ENCODE measurements at regions not wholly inside any gene's neighbourhood (a gene's known extent, or its start where the extent isn't known, plus 50 kb on each side); places are given as distances from the start of the nearest gene placed in this dataset.

DNA sequence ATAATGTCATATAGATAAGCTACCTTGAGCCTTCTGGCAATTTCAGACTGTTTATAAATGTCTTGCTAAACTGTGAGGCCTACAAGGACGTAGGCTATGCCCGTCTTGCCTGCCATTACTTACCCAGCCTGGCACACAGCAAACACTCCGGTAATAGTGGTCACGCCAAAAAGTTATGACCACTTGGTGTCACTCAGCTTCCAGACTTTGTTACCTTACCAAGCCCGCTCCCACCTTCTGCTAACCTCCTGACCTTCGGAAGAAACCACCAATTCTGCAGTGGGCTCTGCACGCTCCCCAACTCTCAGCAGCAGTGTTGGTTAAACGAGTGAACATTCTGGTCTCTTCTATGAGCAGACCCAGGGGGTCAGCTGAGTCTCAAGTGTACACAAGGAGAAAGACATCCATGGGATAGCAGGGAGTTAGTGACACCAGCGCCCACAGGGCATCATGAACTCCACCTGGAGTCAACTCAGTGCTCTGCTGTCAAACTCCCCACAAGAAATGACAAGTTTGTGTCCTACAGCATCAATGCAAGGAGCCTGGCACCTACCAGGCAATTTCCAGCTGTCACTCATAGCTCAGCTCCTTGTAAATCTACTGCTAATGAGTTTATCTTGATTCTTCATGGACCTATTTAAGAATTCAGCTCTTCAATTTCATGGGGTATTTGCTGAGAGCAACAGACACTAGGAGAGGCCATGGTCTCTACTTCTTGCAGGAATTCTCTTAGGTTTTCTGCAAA is 119.9 kb downstream of the TTLL2 start:
- Histone ChIP-seq H3K27ac (ENCODE audit: low read length, poor library complexity, severe bottlenecking) (no peak overlapping the region), H3K23ac (ENCODE audit: low read length in 2 of 2) (no peak overlapping the region), H3K9me3 (ENCODE audit: control insufficient read depth, low read length) (no peaks in the 10 kb centered on the region), H3K36me3 (ENCODE audit: control insufficient read depth in 1 of 2, insufficient read depth in 2 of 2, low read depth in 1 of 2, low read length in 2 of 2) (no peaks in the 10 kb centered on the region), H3K9ac (ENCODE audit: low read length) (no peak overlapping the region), H2BK5ac (ENCODE audit: low read depth, low read length, poor library complexity, severe bottlenecking) (no peak overlapping the region), H2BK15ac (ENCODE audit: low read depth, poor library complexity, severe bottlenecking) (no peak overlapping the region), H2BK12ac (ENCODE audit: low read length in 2 of 2) (no peak overlapping the region), H2AFZ (ENCODE audit: low read depth, low read length) (no peak overlapping the region), H3K27me3 (ENCODE audit: control insufficient read depth in 1 of 2, insufficient read depth in 1 of 2, low read length in 2 of 2) (peaks cover 5 to 15% of the 10 kb centered on the region in 2 experiments), H4K8ac (ENCODE audit: low read length) (no peak overlapping the region), H3K4me3 (ENCODE audit: insufficient read depth in 1 of 2, low read depth in 1 of 2, low read length in 2 of 2) (no peak overlapping the region), H3K18ac (ENCODE audit: low read depth in 1 of 2, low read length in 2 of 2) (no peak overlapping the region), H3K4ac (ENCODE audit: low read depth in 1 of 2, low read length in 2 of 2) (no peak overlapping the region), H3K14ac (ENCODE audit: low read length in 2 of 2) (no peak overlapping the region), H3K4me1 (ENCODE audit: control insufficient read depth, insufficient read depth, low read depth, low read length) (no peaks in the 10 kb centered on the region), H2BK120ac (ENCODE audit: low read depth, low read length) (no peak overlapping the region), H3K79me1 (replicated peaks; ENCODE audit: low read length, poor library complexity, severe bottlenecking) (no peaks in the 10 kb centered on the region), H3K4me2 (ENCODE audit: low read length, poor library complexity, severe bottlenecking) (no peak overlapping the region), H4K91ac (ENCODE audit: low read length) (no peak overlapping the region), H2AK5ac (ENCODE audit: low read length, severe bottlenecking) (no peak overlapping the region)
- WGBS, result 87% methylated on average over 9 of the region's 9 CpGs
- DNase-seq, result no peak

DNA sequence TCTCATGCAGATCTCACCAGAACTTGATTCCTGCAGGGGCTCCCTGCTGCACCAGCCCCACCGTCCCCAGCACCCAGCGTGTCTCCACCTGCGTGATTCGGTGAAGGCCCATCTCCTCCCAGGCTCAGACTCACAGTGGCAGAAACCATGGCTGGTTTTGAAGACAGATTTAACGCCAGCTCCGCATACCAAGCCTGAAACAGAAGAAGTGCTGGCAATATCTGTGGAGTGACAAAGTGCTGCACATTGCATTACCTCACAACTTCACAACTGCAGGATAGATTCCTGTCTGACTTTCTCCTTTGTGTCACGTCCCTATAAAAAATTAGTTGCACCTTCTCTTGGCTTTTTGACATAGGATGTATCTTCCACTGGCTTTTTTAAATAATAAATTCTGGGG is 120.7 kb downstream of the TTLL2 start:
- H3K4ac ChIP-seq (ENCODE audit: low read depth in 1 of 2, low read length in 2 of 2), result no peak overlapping the region
- no peaks in the 10 kb centered on the region for H3K9me3 ChIP-seq (ENCODE audit: control insufficient read depth, low read length)
- no peak overlapping the region for H2BK5ac ChIP-seq (ENCODE audit: low read depth, low read length, poor library complexity, severe bottlenecking)
- H3K23ac ChIP-seq (ENCODE audit: low read length in 2 of 2), result no peak overlapping the region
- no peak overlapping the region for H4K8ac ChIP-seq (ENCODE audit: low read length)
- DNase-seq, result no peak
- H3K18ac ChIP-seq (ENCODE audit: low read depth in 1 of 2, low read length in 2 of 2), result no peak overlapping the region
- H2BK15ac ChIP-seq (ENCODE audit: low read depth, poor library complexity, severe bottlenecking), result no peak overlapping the region
- WGBS, result 76% methylated on average over 7 of the region's 7 CpGs
- H3K36me3 ChIP-seq (ENCODE audit: control insufficient read depth in 1 of 2, insufficient read depth in 2 of 2, low read depth in 1 of 2, low read length in 2 of 2), result no peaks in the 10 kb centered on the region
- no peaks in the 10 kb centered on the region for H3K79me1 ChIP-seq (replicated peaks; ENCODE audit: low read length, poor library complexity, severe bottlenecking)
- no peak overlapping the region for H3K27ac ChIP-seq (ENCODE audit: low read length, poor library complexity, severe bottlenecking)
- H3K4me3 ChIP-seq (ENCODE audit: insufficient read depth in 1 of 2, low read depth in 1 of 2, low read length in 2 of 2), result no peak overlapping the region
- H2AFZ ChIP-seq (ENCODE audit: low read depth, low read length), result no peak overlapping the region
- H2BK12ac ChIP-seq (ENCODE audit: low read length in 2 of 2), result no peak overlapping the region
- no peaks in the 10 kb centered on the region for H3K4me1 ChIP-seq (ENCODE audit: control insufficient read depth, insufficient read depth, low read depth, low read length)
- no peak overlapping the region for H3K9ac ChIP-seq (ENCODE audit: low read length)
- H2AK5ac ChIP-seq (ENCODE audit: low read length, severe bottlenecking), result no peak overlapping the region
- peak overlapping the region; percentile 27 for H4K91ac ChIP-seq (ENCODE audit: low read length)
- H3K27me3 ChIP-seq (ENCODE audit: control insufficient read depth in 1 of 2, insufficient read depth in 1 of 2, low read length in 2 of 2), result peaks cover 5 to 15% of the 10 kb centered on the region in 2 experiments
- H3K4me2 ChIP-seq (ENCODE audit: low read length, poor library complexity, severe bottlenecking), result no peak overlapping the region
- H3K14ac ChIP-seq (ENCODE audit: low read length in 2 of 2), result no peak overlapping the region
- no peak overlapping the region for H2BK120ac ChIP-seq (ENCODE audit: low read depth, low read length)

DNA sequence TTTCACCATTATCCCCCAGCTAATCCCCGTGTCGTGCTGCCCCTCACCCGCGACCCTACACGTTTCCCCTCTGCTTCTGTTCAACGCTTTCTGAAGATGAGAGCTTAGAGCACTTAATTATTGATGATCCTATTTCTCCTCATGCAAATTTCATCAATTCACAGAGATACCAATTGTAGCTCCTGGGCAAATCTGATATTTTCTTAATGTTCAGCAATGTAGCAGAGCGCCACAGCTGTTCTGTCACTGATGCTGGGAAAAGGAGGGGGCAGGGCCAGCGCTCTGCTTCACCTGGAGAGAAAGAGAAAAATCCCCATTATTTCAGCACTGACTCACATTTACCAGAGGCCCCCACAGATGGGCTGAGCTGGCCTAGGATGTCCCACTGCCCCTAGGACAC is 121.2 kb downstream of the TTLL2 start:
- DNase-seq, result no peak
- H4K8ac ChIP-seq (ENCODE audit: low read length), result no peak overlapping the region
- H3K14ac ChIP-seq (ENCODE audit: low read length in 2 of 2), result no peak overlapping the region
- H3K23ac ChIP-seq (ENCODE audit: low read length in 2 of 2), result no peak overlapping the region
- H3K4me2 ChIP-seq (ENCODE audit: low read length, poor library complexity, severe bottlenecking), result no peak overlapping the region
- no peak overlapping the region for H3K27ac ChIP-seq (ENCODE audit: low read length, poor library complexity, severe bottlenecking)
- H3K9ac ChIP-seq (ENCODE audit: low read length), result no peak overlapping the region
- no peaks in the 10 kb centered on the region for H3K9me3 ChIP-seq (ENCODE audit: control insufficient read depth, low read length)
- no peaks in the 10 kb centered on the region for H3K4me1 ChIP-seq (ENCODE audit: control insufficient read depth, insufficient read depth, low read depth, low read length)
- no peak overlapping the region for H2AFZ ChIP-seq (ENCODE audit: low read depth, low read length)
- H3K27me3 ChIP-seq (ENCODE audit: control insufficient read depth in 1 of 2, insufficient read depth in 1 of 2, low read length in 2 of 2), result peaks cover 5 to 15% of the 10 kb centered on the region in 2 experiments
- H2AK5ac ChIP-seq (ENCODE audit: low read length, severe bottlenecking), result no peak overlapping the region
- no peak overlapping the region for H3K4ac ChIP-seq (ENCODE audit: low read depth in 1 of 2, low read length in 2 of 2)
- no peaks in the 10 kb centered on the region for H3K79me1 ChIP-seq (replicated peaks; ENCODE audit: low read length, poor library complexity, severe bottlenecking)
- no peak overlapping the region for H3K18ac ChIP-seq (ENCODE audit: low read depth in 1 of 2, low read length in 2 of 2)
- H2BK15ac ChIP-seq (ENCODE audit: low read depth, poor library complexity, severe bottlenecking), result no peak overlapping the region
- 74% methylated on average over 8 of the region's 8 CpGs for WGBS
- H2BK120ac ChIP-seq (ENCODE audit: low read depth, low read length), result no peak overlapping the region
- H3K4me3 ChIP-seq (ENCODE audit: insufficient read depth in 1 of 2, low read depth in 1 of 2, low read length in 2 of 2), result no peak overlapping the region
- H2BK5ac ChIP-seq (ENCODE audit: low read depth, low read length, poor library complexity, severe bottlenecking), result no peak overlapping the region
- H4K91ac ChIP-seq (ENCODE audit: low read length), result no peak overlapping the region
- H3K36me3 ChIP-seq (ENCODE audit: control insufficient read depth in 1 of 2, insufficient read depth in 2 of 2, low read depth in 1 of 2, low read length in 2 of 2), result no peaks in the 10 kb centered on the region
- H2BK12ac ChIP-seq (ENCODE audit: low read length in 2 of 2), result no peak overlapping the region

DNA sequence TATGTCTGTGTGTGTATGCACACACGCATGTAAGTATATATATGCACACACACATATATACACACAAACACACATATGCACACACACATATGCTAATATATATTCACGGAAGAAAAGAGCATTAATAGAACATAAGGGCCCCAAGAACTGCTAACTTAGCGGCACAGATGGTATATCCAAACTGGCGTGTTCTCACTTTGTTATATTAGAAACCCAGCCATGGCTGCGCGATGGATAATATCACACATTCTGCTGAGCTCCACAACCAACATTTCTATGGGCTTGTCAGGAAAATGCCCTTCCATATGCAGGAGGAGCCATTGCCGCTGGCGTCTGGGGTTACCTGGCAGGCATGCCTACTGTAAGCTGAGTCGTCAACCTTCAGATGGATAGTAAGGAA is 122.1 kb downstream of the TTLL2 start:
- Histone ChIP-seq H2BK120ac (ENCODE audit: low read depth, low read length) (no peak overlapping the region), H3K4me3 (ENCODE audit: insufficient read depth in 1 of 2, low read depth in 1 of 2, low read length in 2 of 2) (no peak overlapping the region), H2AK5ac (ENCODE audit: low read length, severe bottlenecking) (no peak overlapping the region), H2BK15ac (ENCODE audit: low read depth, poor library complexity, severe bottlenecking) (no peak overlapping the region), H2BK5ac (ENCODE audit: low read depth, low read length, poor library complexity, severe bottlenecking) (no peak overlapping the region), H3K4me1 (ENCODE audit: control insufficient read depth, insufficient read depth, low read depth, low read length) (no peaks in the 10 kb centered on the region), H3K9ac (ENCODE audit: low read length) (no peak overlapping the region), H3K27me3 (ENCODE audit: control insufficient read depth in 1 of 2, insufficient read depth in 1 of 2, low read length in 2 of 2) (peaks cover 5 to 15% of the 10 kb centered on the region in 2 experiments), H3K27ac (ENCODE audit: low read length, poor library complexity, severe bottlenecking) (no peak overlapping the region), H3K36me3 (ENCODE audit: control insufficient read depth in 1 of 2, insufficient read depth in 2 of 2, low read depth in 1 of 2, low read length in 2 of 2) (no peaks in the 10 kb centered on the region), H3K18ac (ENCODE audit: low read depth in 1 of 2, low read length in 2 of 2) (no peak overlapping the region), H3K23ac (ENCODE audit: low read length in 2 of 2) (no peak overlapping the region), H2AFZ (ENCODE audit: low read depth, low read length) (no peak overlapping the region), H3K79me1 (replicated peaks; ENCODE audit: low read length, poor library complexity, severe bottlenecking) (no peaks in the 10 kb centered on the region), H4K8ac (ENCODE audit: low read length) (no peak overlapping the region), H3K4me2 (ENCODE audit: low read length, poor library complexity, severe bottlenecking) (no peak overlapping the region), H3K4ac (ENCODE audit: low read depth in 1 of 2, low read length in 2 of 2) (no peak overlapping the region), H4K91ac (ENCODE audit: low read length) (no peak overlapping the region), H2BK12ac (ENCODE audit: low read length in 2 of 2) (no peak overlapping the region), H3K9me3 (ENCODE audit: control insufficient read depth, low read length) (no peaks in the 10 kb centered on the region), H3K14ac (ENCODE audit: low read length in 2 of 2) (no peak overlapping the region)
- 95% methylated on average over 9 of the region's 9 CpGs for WGBS
- no peak for DNase-seq

Measured in mesenchymal stem cell (in vitro differentiated cells and primary cell).